ENCODE measurements at regions not wholly inside any gene's neighbourhood (a gene's known extent, or its start where the extent isn't known, plus 50 kb on each side); places are given as distances from the start of the nearest gene placed in this dataset.

DNA sequence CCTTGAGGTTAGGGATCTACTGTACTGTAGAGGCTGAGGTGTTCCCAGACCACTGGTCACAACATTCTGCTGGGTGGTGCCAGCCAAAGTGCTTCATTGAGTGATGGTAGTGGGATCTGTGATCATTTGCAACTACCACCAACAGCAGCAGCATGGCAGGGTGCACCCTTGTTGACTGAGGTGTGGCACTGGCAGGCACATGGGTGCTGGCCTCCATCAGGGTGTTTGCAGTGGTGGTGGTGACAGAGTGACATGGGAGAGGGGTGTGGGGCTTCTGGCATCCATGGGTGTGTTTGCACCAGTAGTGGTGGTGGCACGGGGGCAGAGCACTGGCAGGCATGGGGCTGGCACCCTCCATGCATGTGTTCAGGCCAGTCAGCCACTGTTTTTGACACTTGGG lies 183.7 kb upstream of the LYPLAL1 start:
- Histone ChIP-seq H3K4me3 (ENCODE audit: low read length) (no peak overlapping the region), H3K9me3 (replicated peaks; ENCODE audit: low read length) (no peaks in the 10 kb centered on the region), H3K4me2 (ENCODE audit: low read length) (no peak overlapping the region), H3K27me3 (ENCODE audit: control insufficient read depth, insufficient read depth, low read length) (no peaks in the 10 kb centered on the region), H3K4me1 (ENCODE audit: control insufficient read depth, insufficient read depth, low read length) (no peaks in the 10 kb centered on the region), H3K9ac (ENCODE audit: low read depth, low read length) (no peak overlapping the region), H3K36me3 (ENCODE audit: insufficient read depth, low read length) (no peaks in the 10 kb centered on the region)

DNA sequence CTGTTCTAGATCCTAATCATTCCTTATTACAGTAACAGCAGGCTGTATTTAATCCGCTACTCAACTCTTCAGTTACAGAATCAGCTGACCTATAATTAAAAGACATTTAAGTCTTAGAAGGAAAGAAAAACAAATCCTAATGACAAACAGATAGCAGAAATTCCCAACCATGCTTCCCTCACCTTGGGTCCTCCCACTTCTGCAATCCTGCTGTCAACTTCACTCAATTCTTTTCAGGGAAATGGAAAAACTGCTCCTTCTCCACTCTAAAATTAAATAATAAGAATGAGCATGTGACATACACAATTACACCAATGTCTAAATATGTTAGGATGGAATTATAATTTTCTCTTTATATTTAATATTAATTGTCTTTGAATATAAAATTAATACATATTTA lies 182.6 kb upstream of the LYPLAL1 start:
- Histone ChIP-seq H3K9me3 (replicated peaks; ENCODE audit: low read length) (no peaks in the 10 kb centered on the region), H3K9ac (ENCODE audit: low read depth, low read length) (no peak overlapping the region), H3K4me3 (ENCODE audit: low read length) (no peak overlapping the region), H3K36me3 (ENCODE audit: insufficient read depth, low read length) (no peaks in the 10 kb centered on the region), H3K27me3 (ENCODE audit: control insufficient read depth, insufficient read depth, low read length) (no peaks in the 10 kb centered on the region), H3K4me1 (ENCODE audit: control insufficient read depth, insufficient read depth, low read length) (no peaks in the 10 kb centered on the region), H3K4me2 (ENCODE audit: low read length) (no peak overlapping the region)

GRCh38 chr1:218994615-218995014 lies 179.1 kb upstream of the LYPLAL1 start:
- no peak overlapping the region for H3K4me2 ChIP-seq (ENCODE audit: low read length)

DNA sequence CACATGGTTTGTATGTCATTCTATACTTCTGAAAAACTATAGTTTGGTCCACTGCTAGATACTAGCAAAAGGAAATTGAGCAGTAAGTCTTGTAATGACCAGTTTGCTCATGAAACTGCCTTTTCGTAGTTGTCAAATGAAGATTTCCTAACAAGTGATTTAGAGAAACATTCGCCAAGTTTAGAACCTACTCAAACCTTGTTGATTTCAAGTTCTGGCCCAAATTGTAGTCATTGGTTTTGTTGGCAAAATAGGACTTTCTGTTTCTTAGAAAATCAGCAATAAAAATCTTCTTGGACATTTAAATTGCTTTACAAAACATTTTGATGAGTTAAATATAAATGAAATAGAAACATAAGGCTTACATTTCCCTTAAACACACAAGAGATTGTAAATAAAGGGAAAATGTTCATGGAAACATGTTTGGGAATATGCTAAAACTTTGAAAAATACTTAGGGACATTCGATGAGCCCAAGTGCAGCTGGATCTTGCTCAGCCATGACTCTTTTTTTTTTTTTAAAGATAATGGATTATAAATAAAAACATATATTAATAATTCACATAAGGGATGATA lies 178.5 kb upstream of the LYPLAL1 start:
- H3K27me3 ChIP-seq (ENCODE audit: control insufficient read depth, insufficient read depth, low read length), result no peaks in the 10 kb centered on the region
- H3K36me3 ChIP-seq (ENCODE audit: insufficient read depth, low read length), result no peaks in the 10 kb centered on the region
- no peak overlapping the region for H3K4me3 ChIP-seq (ENCODE audit: low read length)
- H3K4me2 ChIP-seq (ENCODE audit: low read length), result no peak overlapping the region
- no peak overlapping the region for H3K9ac ChIP-seq (ENCODE audit: low read depth, low read length)
- H3K9me3 ChIP-seq (replicated peaks; ENCODE audit: low read length), result no peaks in the 10 kb centered on the region
- H3K4me1 ChIP-seq (ENCODE audit: control insufficient read depth, insufficient read depth, low read length), result no peaks in the 10 kb centered on the region

More at GRCh38 chr1:218994615-218995014, 179.1 kb upstream of the LYPLAL1 start:
- Histone ChIP-seq H3K9me3 (replicated peaks; ENCODE audit: low read length) (no peaks in the 10 kb centered on the region), H3K36me3 (ENCODE audit: insufficient read depth, low read length) (no peaks in the 10 kb centered on the region), H3K9ac (ENCODE audit: low read depth, low read length) (no peak overlapping the region), H3K4me3 (ENCODE audit: low read length) (no peak overlapping the region), H3K4me1 (ENCODE audit: control insufficient read depth, insufficient read depth, low read length) (no peaks in the 10 kb centered on the region), H3K27me3 (ENCODE audit: control insufficient read depth, insufficient read depth, low read length) (no peaks in the 10 kb centered on the region)

DNA sequence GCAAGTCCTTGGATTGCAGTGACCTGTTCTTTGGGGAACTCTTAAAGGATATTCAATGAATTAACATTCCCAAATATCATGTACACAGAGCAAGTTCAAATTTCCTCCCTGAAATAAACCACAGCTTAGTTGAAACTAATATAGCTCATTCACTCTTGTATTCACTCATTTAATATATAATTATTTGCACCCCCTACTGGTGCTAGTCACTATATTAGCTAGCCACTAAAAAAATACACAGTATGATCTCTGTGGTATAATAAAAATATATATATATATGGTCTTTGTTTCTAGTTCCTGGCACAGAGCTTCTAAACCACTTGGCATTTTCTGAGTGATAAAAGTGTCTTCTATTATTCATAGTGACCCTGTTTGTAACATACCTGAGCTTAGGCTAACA lies 177.3 kb upstream of the LYPLAL1 start:
- no peaks in the 10 kb centered on the region for H3K9me3 ChIP-seq (replicated peaks; ENCODE audit: low read length)
- no peak overlapping the region for H3K9ac ChIP-seq (ENCODE audit: low read depth, low read length)
- no peaks in the 10 kb centered on the region for H3K27me3 ChIP-seq (ENCODE audit: control insufficient read depth, insufficient read depth, low read length)
- no peak overlapping the region for H3K4me3 ChIP-seq (ENCODE audit: low read length)
- no peaks in the 10 kb centered on the region for H3K4me1 ChIP-seq (ENCODE audit: control insufficient read depth, insufficient read depth, low read length)
- no peaks in the 10 kb centered on the region for H3K36me3 ChIP-seq (ENCODE audit: insufficient read depth, low read length)
- H3K4me2 ChIP-seq (ENCODE audit: low read length), result no peak overlapping the region

- Histone ChIP-seq H3K9ac (ENCODE audit: low read depth, low read length) (no peak overlapping the region), H3K4me3 (ENCODE audit: low read length) (no peak overlapping the region), H3K9me3 (replicated peaks; ENCODE audit: low read length) (no peaks in the 10 kb centered on the region), H3K4me2 (ENCODE audit: low read length) (no peak overlapping the region), H3K4me1 (ENCODE audit: control insufficient read depth, insufficient read depth, low read length) (no peaks in the 10 kb centered on the region), H3K27me3 (ENCODE audit: control insufficient read depth, insufficient read depth, low read length) (no peaks in the 10 kb centered on the region), H3K36me3 (ENCODE audit: insufficient read depth, low read length) (no peaks in the 10 kb centered on the region)
Measured at GRCh38 chr1:219000005-219000404, 173.7 kb upstream of the LYPLAL1 start.

DNA sequence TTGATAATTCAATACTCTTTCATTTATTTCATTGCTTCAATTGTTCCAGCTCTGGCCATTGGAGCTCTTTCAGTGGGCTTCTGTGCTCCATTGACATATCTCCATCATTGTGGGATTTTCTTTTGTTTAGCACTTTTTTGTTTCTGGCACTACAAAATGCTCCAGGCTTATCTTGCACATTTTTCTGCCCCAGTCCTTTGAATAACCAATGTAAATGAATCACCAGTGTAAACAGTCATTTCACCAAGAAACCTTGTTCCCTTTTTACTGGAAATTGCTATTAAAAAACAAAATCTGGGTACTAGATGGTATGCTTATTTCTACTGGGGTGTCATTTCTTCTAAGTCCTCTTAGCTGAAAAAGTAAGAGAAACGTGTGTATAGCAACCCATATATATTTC lies 173.0 kb upstream of the LYPLAL1 start:
- Histone ChIP-seq H3K36me3 (ENCODE audit: insufficient read depth, low read length) (no peaks in the 10 kb centered on the region), H3K4me1 (ENCODE audit: control insufficient read depth, insufficient read depth, low read length) (no peaks in the 10 kb centered on the region), H3K27me3 (ENCODE audit: control insufficient read depth, insufficient read depth, low read length) (no peaks in the 10 kb centered on the region), H3K4me3 (ENCODE audit: low read length) (no peak overlapping the region), H3K9me3 (replicated peaks; ENCODE audit: low read length) (no peaks in the 10 kb centered on the region), H3K9ac (ENCODE audit: low read depth, low read length) (no peak overlapping the region), H3K4me2 (ENCODE audit: low read length) (no peak overlapping the region)

GRCh38 chr1:219010720-219011119 lies 163.0 kb upstream of the LYPLAL1 start:
- no peak overlapping the region for H3K4me3 ChIP-seq (ENCODE audit: low read length)
- H3K4me1 ChIP-seq (ENCODE audit: control insufficient read depth, insufficient read depth, low read length), result no peaks in the 10 kb centered on the region
- H3K4me2 ChIP-seq (ENCODE audit: low read length), result no peak overlapping the region
- no peak overlapping the region for H3K9ac ChIP-seq (ENCODE audit: low read depth, low read length)
- no peaks in the 10 kb centered on the region for H3K9me3 ChIP-seq (replicated peaks; ENCODE audit: low read length)
- H3K36me3 ChIP-seq (ENCODE audit: insufficient read depth, low read length), result no peaks in the 10 kb centered on the region
- H3K27me3 ChIP-seq (ENCODE audit: control insufficient read depth, insufficient read depth, low read length), result no peaks in the 10 kb centered on the region

DNA sequence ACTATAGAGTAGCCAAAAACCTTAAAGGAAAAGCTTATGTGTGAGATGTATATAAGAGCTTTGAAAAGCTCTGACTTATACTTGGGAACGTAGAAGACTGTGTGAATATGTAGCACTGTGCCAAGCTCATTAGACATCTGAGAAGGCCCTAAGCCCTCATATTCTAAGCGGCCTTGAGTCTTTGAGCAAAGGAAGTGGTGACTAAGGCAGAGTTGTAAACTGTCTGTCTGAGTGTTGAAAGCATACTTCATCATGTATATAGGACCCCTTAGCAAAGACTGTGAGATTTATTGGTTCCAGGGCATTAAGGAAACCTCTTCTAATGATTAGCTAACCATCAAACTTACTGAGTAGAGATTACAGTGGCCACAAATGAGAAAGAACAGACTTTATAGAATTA lies 153.3 kb upstream of the LYPLAL1 start:
- Histone ChIP-seq H3K4me1 (ENCODE audit: control insufficient read depth, insufficient read depth, low read length) (no peaks in the 10 kb centered on the region), H3K4me2 (ENCODE audit: low read length) (no peak overlapping the region), H3K9me3 (replicated peaks; ENCODE audit: low read length) (no peaks in the 10 kb centered on the region), H3K9ac (ENCODE audit: low read depth, low read length) (no peak overlapping the region), H3K4me3 (ENCODE audit: low read length) (no peak overlapping the region), H3K36me3 (ENCODE audit: insufficient read depth, low read length) (no peaks in the 10 kb centered on the region), H3K27me3 (ENCODE audit: control insufficient read depth, insufficient read depth, low read length) (no peaks in the 10 kb centered on the region)

DNA sequence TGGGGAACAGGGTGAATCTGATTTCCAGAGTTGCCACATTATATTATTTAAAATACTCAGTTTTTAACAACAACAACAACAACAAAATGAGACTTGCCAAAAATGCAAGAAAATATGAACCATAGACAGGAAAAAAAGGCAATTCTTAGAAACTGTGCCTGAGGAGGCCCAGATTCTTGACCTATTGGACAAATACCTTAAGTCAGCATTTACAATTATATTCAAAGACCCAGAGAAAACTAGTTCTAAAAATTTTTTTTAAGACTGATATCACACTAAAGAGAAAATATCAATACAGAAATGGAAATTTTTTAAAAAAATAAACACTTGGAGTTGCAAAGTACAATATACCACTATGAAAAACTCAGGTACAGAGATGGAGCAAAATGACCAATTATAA lies 152.8 kb upstream of the LYPLAL1 start:
- Histone ChIP-seq H3K4me1 (ENCODE audit: control insufficient read depth, insufficient read depth, low read length) (no peaks in the 10 kb centered on the region), H3K9me3 (replicated peaks; ENCODE audit: low read length) (no peaks in the 10 kb centered on the region), H3K4me3 (ENCODE audit: low read length) (no peak overlapping the region), H3K27me3 (ENCODE audit: control insufficient read depth, insufficient read depth, low read length) (no peaks in the 10 kb centered on the region), H3K4me2 (ENCODE audit: low read length) (no peak overlapping the region), H3K9ac (ENCODE audit: low read depth, low read length) (no peak overlapping the region), H3K36me3 (ENCODE audit: insufficient read depth, low read length) (no peaks in the 10 kb centered on the region)

DNA sequence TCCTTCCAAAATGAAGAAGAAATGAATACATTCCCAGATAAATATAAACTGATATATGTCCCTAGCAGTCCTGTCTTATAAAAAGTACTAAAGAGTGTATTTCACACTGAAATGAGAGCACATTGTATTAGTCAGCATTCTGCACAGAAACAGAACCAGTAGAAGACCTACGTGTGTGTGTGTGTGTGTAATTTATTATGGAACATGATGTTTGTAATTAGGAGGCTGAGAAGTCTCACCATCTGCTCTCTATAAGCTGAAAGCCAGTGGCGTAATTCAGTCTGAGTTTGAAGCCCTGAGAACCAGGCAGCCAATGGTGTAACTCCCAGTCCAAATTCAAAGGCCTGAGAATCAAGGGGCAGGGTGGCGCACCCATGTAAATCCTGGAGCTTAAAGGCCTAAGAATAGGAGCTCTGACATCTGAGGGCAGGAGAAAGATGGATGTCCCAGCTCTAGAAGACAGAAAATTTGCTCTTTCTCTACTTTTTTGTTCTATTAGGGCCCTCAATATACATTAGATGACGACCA lies 146.5 kb upstream of the LYPLAL1 start:
- Histone ChIP-seq H3K9me3 (replicated peaks; ENCODE audit: low read length) (no peaks in the 10 kb centered on the region), H3K9ac (ENCODE audit: low read depth, low read length) (no peak overlapping the region), H3K4me2 (ENCODE audit: low read length) (no peak overlapping the region), H3K36me3 (ENCODE audit: insufficient read depth, low read length) (no peaks in the 10 kb centered on the region), H3K27me3 (ENCODE audit: control insufficient read depth, insufficient read depth, low read length) (no peaks in the 10 kb centered on the region), H3K4me1 (ENCODE audit: control insufficient read depth, insufficient read depth, low read length) (no peaks in the 10 kb centered on the region), H3K4me3 (ENCODE audit: low read length) (no peak overlapping the region)

DNA sequence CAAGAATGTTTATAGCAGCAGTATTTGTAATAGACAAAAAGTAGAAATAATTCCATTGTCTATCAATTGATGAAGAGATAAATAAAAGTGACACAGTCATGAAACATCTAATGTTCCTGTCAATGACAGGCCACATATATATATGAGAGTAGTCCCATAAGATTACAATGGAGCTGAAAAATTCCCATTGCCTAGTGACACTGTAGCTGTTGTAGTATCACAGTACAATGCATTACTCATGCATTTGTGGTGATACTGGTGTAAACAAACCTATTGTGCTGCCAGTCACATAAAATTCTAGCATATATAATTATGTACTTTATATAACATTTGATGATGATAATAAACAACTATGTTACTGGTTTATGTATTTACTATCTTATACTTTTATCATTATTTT lies 141.9 kb upstream of the LYPLAL1 start:
- no peaks in the 10 kb centered on the region for H3K4me1 ChIP-seq (ENCODE audit: control insufficient read depth, insufficient read depth, low read length)
- no peaks in the 10 kb centered on the region for H3K36me3 ChIP-seq (ENCODE audit: insufficient read depth, low read length)
- H3K9me3 ChIP-seq (replicated peaks; ENCODE audit: low read length), result no peaks in the 10 kb centered on the region
- H3K4me2 ChIP-seq (ENCODE audit: low read length), result no peak overlapping the region
- no peak overlapping the region for H3K9ac ChIP-seq (ENCODE audit: low read depth, low read length)
- no peak overlapping the region for H3K4me3 ChIP-seq (ENCODE audit: low read length)
- no peaks in the 10 kb centered on the region for H3K27me3 ChIP-seq (ENCODE audit: control insufficient read depth, insufficient read depth, low read length)
